NB4 (cell line): ENCODE measurements at regions not wholly inside any gene's neighbourhood (a gene's known extent, or its start where the extent isn't known, plus 50 kb on each side); places are given as distances from the start of the nearest gene placed in this dataset.

Experiments used
- MYC ChIP-seq: IDR thresholded peaks from 2 replicates; pipeline ENCODE4 v1.6.1; 2011; ENCODE audit warnings: low read depth, low read length
- POLR2A ChIP-seq: IDR thresholded peaks from 2 replicates; pipeline ENCODE4 v1.6.1; 2011; ENCODE audit warnings: mild to moderate bottlenecking; ENCODE audit not compliant: insufficient read length; ENCODE audit errors: extremely low read depth
- TF ChIP-seq, protein P1 (sequence below): IDR thresholded peaks from one replicate; pipeline ENCODE4 v1.5.1; 2012; ENCODE audit warnings: low read depth, low read length

DNA sequence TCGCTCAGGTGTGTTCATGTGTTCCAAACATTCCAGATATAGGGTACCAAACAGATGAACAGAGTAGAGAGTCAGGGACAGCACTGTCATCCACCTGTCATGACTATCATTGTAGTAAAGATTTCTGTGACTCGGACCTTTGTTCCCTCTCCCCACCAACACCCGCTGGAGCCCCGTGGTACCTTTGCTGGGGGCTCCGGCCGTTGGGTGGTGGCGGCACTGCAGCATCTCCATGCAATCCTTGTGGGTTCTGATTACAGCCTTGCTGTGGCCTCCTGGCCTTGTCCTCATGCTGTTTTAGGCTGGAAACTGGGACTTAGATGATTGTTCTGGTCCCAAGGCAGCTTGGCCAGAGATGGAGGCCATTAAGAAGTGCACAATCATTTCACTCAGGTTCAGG, 247.3 kb downstream of the SKAP2 start:
- TF ChIP-seq, protein P1, sequence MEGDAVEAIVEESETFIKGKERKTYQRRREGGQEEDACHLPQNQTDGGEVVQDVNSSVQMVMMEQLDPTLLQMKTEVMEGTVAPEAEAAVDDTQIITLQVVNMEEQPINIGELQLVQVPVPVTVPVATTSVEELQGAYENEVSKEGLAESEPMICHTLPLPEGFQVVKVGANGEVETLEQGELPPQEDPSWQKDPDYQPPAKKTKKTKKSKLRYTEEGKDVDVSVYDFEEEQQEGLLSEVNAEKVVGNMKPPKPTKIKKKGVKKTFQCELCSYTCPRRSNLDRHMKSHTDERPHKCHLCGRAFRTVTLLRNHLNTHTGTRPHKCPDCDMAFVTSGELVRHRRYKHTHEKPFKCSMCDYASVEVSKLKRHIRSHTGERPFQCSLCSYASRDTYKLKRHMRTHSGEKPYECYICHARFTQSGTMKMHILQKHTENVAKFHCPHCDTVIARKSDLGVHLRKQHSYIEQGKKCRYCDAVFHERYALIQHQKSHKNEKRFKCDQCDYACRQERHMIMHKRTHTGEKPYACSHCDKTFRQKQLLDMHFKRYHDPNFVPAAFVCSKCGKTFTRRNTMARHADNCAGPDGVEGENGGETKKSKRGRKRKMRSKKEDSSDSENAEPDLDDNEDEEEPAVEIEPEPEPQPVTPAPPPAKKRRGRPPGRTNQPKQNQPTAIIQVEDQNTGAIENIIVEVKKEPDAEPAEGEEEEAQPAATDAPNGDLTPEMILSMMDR: no peak
- TF ChIP-seq POLR2A: no peak
- TF ChIP-seq MYC: no peak
